ENCODE measurements at regions not wholly inside any gene's neighbourhood (a gene's known extent, or its start where the extent isn't known, plus 50 kb on each side); places are given as distances from the start of the nearest gene placed in this dataset.

DNA sequence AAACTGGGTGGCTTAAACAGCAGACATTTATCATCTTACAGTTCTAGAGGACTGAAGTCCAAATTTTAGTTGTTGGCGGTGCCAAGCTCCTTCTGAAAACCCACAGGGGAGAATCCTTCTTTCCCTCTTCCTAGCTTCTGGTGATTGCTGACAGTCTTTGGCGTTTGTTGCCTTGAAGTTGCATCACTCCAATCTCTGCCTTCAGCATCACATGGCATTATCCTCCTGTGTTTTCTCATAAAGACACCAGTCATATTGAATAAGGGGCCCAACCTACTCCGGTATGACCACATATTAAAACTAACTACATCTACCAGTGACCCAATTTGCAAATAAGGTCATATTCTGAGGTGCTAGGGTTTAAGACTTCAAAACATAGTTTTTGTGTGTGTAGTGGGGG, 472.1 kb upstream of the IGFBP3 start:
- H3K27me3 ChIP-seq, result no peaks in the 10 kb centered on the region
- H3K36me3 ChIP-seq, result no peaks in the 10 kb centered on the region
- TF ChIP-seq POLR2A (IDR thresholded peaks at IDR 0.05), result no peak
- TF ChIP-seq, protein P1, sequence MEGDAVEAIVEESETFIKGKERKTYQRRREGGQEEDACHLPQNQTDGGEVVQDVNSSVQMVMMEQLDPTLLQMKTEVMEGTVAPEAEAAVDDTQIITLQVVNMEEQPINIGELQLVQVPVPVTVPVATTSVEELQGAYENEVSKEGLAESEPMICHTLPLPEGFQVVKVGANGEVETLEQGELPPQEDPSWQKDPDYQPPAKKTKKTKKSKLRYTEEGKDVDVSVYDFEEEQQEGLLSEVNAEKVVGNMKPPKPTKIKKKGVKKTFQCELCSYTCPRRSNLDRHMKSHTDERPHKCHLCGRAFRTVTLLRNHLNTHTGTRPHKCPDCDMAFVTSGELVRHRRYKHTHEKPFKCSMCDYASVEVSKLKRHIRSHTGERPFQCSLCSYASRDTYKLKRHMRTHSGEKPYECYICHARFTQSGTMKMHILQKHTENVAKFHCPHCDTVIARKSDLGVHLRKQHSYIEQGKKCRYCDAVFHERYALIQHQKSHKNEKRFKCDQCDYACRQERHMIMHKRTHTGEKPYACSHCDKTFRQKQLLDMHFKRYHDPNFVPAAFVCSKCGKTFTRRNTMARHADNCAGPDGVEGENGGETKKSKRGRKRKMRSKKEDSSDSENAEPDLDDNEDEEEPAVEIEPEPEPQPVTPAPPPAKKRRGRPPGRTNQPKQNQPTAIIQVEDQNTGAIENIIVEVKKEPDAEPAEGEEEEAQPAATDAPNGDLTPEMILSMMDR (IDR thresholded peaks at IDR 0.05), result no peak
- no peaks in the 10 kb centered on the region for H3K9me3 ChIP-seq
- peaks cover 0 to 6% of the 10 kb centered on the region in 2 donors for H3K4me1 ChIP-seq
- H3K4me3 ChIP-seq, result no peak overlapping the region
- DNase-seq, result peak; percentile 22 to 23
- intact Hi-C loops (cut with DNase I; ENCODE audit: low total_unique reads), result no loop called here
- H3K27ac ChIP-seq, result peak overlapping the region; percentile 57 to 67

DNA sequence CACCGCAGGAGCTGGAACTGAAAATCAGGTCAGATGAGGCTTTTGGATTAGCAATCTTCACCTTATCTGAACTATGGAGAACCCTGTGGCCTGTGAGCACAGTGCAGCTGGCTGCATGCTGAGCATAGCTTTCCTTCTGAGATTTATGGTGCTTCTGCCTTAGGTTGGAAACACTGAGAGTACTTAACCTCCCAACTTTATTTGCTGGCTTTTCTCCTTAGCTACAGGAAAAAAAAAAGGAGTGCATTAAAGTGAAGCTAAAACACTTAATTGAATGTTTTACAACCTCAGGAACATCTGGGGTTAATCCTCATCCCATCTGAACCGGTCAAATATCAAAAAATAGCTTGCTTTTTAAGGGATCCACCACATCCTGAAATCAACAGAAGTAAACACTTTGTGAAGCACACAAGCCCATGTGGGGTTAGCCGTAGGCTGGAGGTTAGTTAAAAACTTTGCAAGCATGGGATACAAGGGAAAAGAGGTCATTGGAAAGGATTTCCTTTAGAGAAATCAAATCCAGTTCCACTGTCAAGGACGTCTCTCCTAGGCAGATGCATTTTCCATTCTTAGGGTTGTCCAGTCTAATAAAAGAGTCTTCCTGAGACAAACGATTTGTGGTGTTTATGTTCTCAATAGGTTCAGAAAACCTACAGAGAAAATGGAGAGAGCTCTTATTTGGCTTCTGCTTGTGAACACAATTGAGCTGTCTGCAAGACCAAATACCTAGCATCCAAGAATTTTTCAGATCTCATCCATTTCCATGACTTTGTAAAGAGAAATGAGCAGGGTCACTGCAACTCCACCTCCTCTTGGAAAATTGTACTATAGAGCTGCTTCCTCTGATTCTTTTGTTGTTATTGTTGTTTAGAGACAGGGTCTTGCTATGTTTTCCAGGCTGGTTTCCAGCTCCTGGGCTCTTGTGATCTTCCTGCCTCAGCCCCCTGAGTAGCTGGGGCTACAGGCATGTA, 470.4 kb upstream of the IGFBP3 start:
- TF ChIP-seq, protein P1 (IDR thresholded peaks at IDR 0.05), result peak in 1 of 4 experiments; percentile 18
- no peak for TF ChIP-seq POLR2A (IDR thresholded peaks at IDR 0.05)
- no peaks in the 10 kb centered on the region for H3K27me3 ChIP-seq
- H3K36me3 ChIP-seq, result no peaks in the 10 kb centered on the region
- H3K4me3 ChIP-seq, result no peak overlapping the region
- DNase-seq, result peak; percentile 38 to 52
- no peaks in the 10 kb centered on the region for H3K9me3 ChIP-seq
- intact Hi-C loops (cut with DNase I; ENCODE audit: low total_unique reads), result no loop called here
- H3K27ac ChIP-seq, result peak overlapping the region; percentile 57 to 67
- no peaks in the 10 kb centered on the region for H3K4me1 ChIP-seq

DNA sequence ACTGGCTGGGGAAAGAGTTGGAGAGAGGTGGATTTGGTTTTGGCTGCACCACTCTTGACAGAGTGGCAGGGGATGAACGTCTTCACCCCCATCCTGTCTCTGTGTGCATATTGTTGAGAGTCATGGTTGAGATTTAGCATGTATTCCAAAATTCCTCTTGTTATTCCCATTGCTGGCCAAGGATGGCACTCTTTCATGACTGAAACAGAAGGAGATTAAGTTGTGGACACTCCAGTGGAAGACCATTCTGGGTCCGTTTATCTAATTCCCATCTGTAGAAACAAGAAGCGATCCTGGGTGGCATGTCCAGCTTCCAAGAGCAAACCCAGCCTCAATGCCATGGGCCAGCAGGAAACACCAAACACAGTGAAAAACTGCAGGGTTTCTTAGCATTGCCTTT, 469.0 kb upstream of the IGFBP3 start:
- Histone ChIP-seq H3K36me3 (no peaks in the 10 kb centered on the region), H3K4me3 (no peak overlapping the region), H3K4me1 (no peaks in the 10 kb centered on the region), H3K9me3 (no peaks in the 10 kb centered on the region), H3K27me3 (no peaks in the 10 kb centered on the region), H3K27ac (no peak overlapping the region)
- TF ChIP-seq POLR2A (IDR thresholded peaks at IDR 0.05), result no peak
- TF ChIP-seq, protein P1 (IDR thresholded peaks at IDR 0.05), result no peak
- DNase-seq, result no peak
- intact Hi-C loops (cut with DNase I; ENCODE audit: low total_unique reads), result no loop called here

DNA sequence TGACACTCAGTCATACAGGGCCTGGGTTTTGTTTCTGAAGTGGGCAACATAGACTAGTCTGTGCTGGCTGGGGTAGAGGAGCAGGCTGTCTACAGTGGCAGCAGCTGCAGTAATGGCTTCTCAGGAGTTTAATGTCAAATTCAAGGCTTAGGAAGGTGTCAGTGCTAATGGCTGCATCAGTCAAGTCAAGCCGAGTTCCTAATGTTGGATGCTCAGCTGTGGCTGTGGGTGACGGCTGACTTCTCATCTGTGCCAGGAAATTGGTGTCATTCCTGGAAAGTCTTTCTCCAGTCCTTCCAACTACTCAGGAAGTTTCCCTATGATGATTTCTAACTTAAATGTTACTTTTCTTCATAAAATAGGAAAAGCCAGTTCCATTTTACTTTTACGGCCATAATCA, 468.1 kb upstream of the IGFBP3 start:
- H3K27ac ChIP-seq, result no peak overlapping the region
- no peaks in the 10 kb centered on the region for H3K9me3 ChIP-seq
- H3K36me3 ChIP-seq, result no peaks in the 10 kb centered on the region
- H3K4me1 ChIP-seq, result no peaks in the 10 kb centered on the region
- DNase-seq, result no peak
- H3K4me3 ChIP-seq, result no peak overlapping the region
- intact Hi-C loops (cut with DNase I; ENCODE audit: low total_unique reads), result no loop called here
- TF ChIP-seq, protein P1 (IDR thresholded peaks at IDR 0.05), result no peak
- no peak for TF ChIP-seq POLR2A (IDR thresholded peaks at IDR 0.05)
- no peaks in the 10 kb centered on the region for H3K27me3 ChIP-seq

DNA sequence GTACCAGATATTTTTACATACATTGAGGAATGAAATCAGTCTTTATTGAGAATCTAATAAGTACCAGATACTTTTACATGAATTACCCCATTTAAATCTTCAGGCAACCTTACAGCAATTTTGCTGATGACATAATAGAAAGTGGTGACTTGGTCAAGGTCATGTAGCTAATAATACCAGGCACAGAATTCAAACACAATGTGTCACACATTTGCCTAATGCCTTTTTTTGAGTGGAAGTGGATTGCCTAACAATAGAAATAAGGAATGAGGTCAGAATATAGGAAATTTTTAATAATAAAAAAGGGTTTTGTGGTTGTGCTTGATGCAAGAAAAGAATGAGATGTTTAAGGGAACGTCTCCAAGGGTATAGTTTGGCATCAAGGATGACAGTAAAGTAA, 466.6 kb upstream of the IGFBP3 start:
- H3K27ac ChIP-seq, result no peak overlapping the region
- no peak for DNase-seq
- H3K4me3 ChIP-seq, result no peak overlapping the region
- no peaks in the 10 kb centered on the region for H3K36me3 ChIP-seq
- TF ChIP-seq, protein P1 (IDR thresholded peaks at IDR 0.05), result no peak
- no peak for TF ChIP-seq POLR2A (IDR thresholded peaks at IDR 0.05)
- no peaks in the 10 kb centered on the region for H3K9me3 ChIP-seq
- H3K27me3 ChIP-seq, result no peaks in the 10 kb centered on the region
- no peaks in the 10 kb centered on the region for H3K4me1 ChIP-seq
- intact Hi-C loops (cut with DNase I; ENCODE audit: low total_unique reads), result no loop called here
